Progenitor cell of endocrine pancreas (in vitro differentiated cells): ENCODE measurements at regions not wholly inside any gene's neighbourhood (a gene's known extent, or its start where the extent isn't known, plus 50 kb on each side); places are given as distances from the start of the nearest gene placed in this dataset.

Source experiments
- DNase-seq: peaks from one replicate; pipeline ENCODE4 v3.0.0; 2021; ENCODE audit warnings: low spot score; ENCODE audit not compliant: unreplicated experiment
- H3K27ac Mint-ChIP-seq: 2 replicates; pipeline ENCODE4 v1.8.0; 2021; ENCODE audit warnings: mild to moderate bottlenecking, moderate library complexity, mixed read lengths
- H3K27me3 Mint-ChIP-seq: 2 replicates; pipeline ENCODE4 v1.8.0; 2021; ENCODE audit warnings: mixed read lengths
- H3K36me3 Mint-ChIP-seq: 2 replicates; pipeline ENCODE4 v1.8.0; 2022; ENCODE audit warnings: mixed read lengths; ENCODE audit not compliant: insufficient read depth
- H3K4me1 Mint-ChIP-seq: 2 replicates; pipeline ENCODE4 v1.8.0; 2021; ENCODE audit warnings: low read depth, mixed read lengths
- H3K4me3 Mint-ChIP-seq: 2 replicates; pipeline ENCODE4 v1.8.0; 2021; ENCODE audit warnings: low read depth, mild to moderate bottlenecking, moderate library complexity, mixed read lengths
- H3K9me3 Mint-ChIP-seq: 2 replicates; pipeline ENCODE4 v1.8.0; 2021; ENCODE audit warnings: low read depth, mixed read lengths
- CTCF ChIP-seq: fragments of 200-600 bp; sonication (generic); IDR thresholded peaks from one replicate; pipeline ENCODE4 v1.5.0; 2021; ENCODE audit warnings: antibody characterized with exemption, mild to moderate bottlenecking; ENCODE audit not compliant: unreplicated experiment

- Mint-ChIP-seq H3K4me1 (peaks cover 2% of the 10 kb centered on the region), H3K9me3 (no peaks in the 10 kb centered on the region), H3K4me3 (no peak overlapping the region), H3K27me3 (peaks cover 25% of the 10 kb centered on the region), H3K27ac (no peak overlapping the region), H3K36me3 (no peaks in the 10 kb centered on the region)
- TF ChIP-seq CTCF, result no peak
- no peak for DNase-seq
Measured at GRCh38 chr2:67917332-67918054, 145.3 kb downstream of the C1D start.

DNA sequence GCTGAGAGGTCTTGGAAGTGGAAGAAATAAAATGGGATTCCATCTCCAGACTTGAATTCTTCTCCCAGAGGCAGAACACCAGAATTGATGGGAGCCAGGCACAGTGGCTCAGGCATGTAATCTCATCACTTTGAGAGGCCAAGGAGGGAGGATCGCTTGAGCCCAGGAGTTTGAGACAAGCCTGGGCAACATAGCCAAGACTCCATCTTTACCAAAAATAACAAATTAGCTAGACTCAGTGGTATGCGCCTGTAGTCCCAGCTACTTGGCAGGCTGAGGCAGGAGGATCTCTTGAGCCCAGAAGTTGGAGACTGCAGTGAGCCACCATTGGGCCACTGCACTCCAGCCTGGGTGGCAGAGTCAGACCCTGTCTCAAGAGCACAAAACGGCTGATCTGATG, 144.3 kb downstream of the C1D start:
- Mint-ChIP-seq H3K4me1 (peaks cover 2% of the 10 kb centered on the region), H3K36me3 (no peaks in the 10 kb centered on the region), H3K9me3 (no peaks in the 10 kb centered on the region), H3K27me3 (peaks cover 22% of the 10 kb centered on the region), H3K4me3 (no peak overlapping the region), H3K27ac (no peak overlapping the region)
- no peak for DNase-seq
- no peak for TF ChIP-seq CTCF

DNA sequence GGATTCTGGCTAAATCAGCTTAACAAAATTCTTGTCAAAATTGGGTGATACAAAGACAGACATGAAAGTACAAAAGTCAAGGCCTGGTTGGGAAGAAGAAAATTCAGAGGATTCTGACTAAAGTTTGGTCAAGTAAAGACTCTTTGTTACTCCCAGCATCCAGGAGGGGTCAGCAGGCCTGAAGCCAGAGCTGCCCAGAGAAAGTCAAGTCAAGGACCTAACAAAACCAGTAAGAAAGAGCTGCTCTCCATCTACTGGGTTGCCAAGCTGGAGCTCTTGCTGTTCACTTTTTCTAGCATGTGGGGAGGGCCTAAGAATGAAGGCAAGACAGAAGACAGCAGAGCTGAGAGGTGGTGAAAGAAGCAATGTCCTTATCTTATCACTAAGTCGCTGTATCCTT, 143.3 kb downstream of the C1D start:
- H3K27me3 Mint-ChIP-seq, result peaks cover 22% of the 10 kb centered on the region
- H3K4me1 Mint-ChIP-seq, result peaks cover 2% of the 10 kb centered on the region
- H3K27ac Mint-ChIP-seq, result no peak overlapping the region
- no peaks in the 10 kb centered on the region for H3K9me3 Mint-ChIP-seq
- H3K36me3 Mint-ChIP-seq, result no peaks in the 10 kb centered on the region
- H3K4me3 Mint-ChIP-seq, result no peak overlapping the region
- DNase-seq, result no peak
- TF ChIP-seq CTCF, result no peak

GRCh38 chr2:67922080-67922785, 140.6 kb downstream of the C1D start:
- peaks cover 3% of the 10 kb centered on the region for H3K4me1 Mint-ChIP-seq
- no peak for DNase-seq
- no peak for TF ChIP-seq CTCF

GRCh38 chr2:67923696-67924095, 139.1 kb downstream of the C1D start:
- TF ChIP-seq CTCF, result no peak
- no peaks in the 10 kb centered on the region for H3K36me3 Mint-ChIP-seq
- H3K27ac Mint-ChIP-seq, result no peak overlapping the region
- H3K27me3 Mint-ChIP-seq, result peaks cover 26% of the 10 kb centered on the region
- H3K4me1 Mint-ChIP-seq, result peaks cover 6% of the 10 kb centered on the region
- H3K4me3 Mint-ChIP-seq, result no peak overlapping the region
- DNase-seq, result no peak
- no peaks in the 10 kb centered on the region for H3K9me3 Mint-ChIP-seq

More at GRCh38 chr2:67922080-67922785, 140.6 kb downstream of the C1D start:
- H3K9me3 Mint-ChIP-seq, result no peaks in the 10 kb centered on the region
- peaks cover 20% of the 10 kb centered on the region for H3K27me3 Mint-ChIP-seq
- H3K36me3 Mint-ChIP-seq, result no peaks in the 10 kb centered on the region
- H3K27ac Mint-ChIP-seq, result no peak overlapping the region
- no peak overlapping the region for H3K4me3 Mint-ChIP-seq
